ENCODE measurements at regions not wholly inside any gene's neighbourhood (a gene's known extent, or its start where the extent isn't known, plus 50 kb on each side); places are given as distances from the start of the nearest gene placed in this dataset.

- in situ Hi-C loops (cut with HindIII; ENCODE audit: low sequenced_read_pairs) = no loop called here
- no peak for TF ChIP-seq CTCF (IDR thresholded peaks at IDR 0.05; ENCODE audit: low read depth, low read length)
- DNase-seq (ENCODE audit: low read depth, low spot score) = no peak
- no peak overlapping the region for H3K4me3 ChIP-seq (ENCODE audit: low read depth, low read length)
These were observed 712.3 kb upstream of the POT1 start for GRCh38 chr7:125641884-125642283.

GRCh38 chr7:125636320-125636962 is 706.8 kb upstream of the POT1 start:
- no peak for DNase-seq (ENCODE audit: low read depth, low spot score)
- no peak for TF ChIP-seq CTCF (IDR thresholded peaks at IDR 0.05; ENCODE audit: low read depth, low read length)
- in situ Hi-C loops (cut with HindIII; ENCODE audit: low sequenced_read_pairs) = no loop called here
- no peak overlapping the region for H3K4me3 ChIP-seq (ENCODE audit: low read depth, low read length)

- in situ Hi-C loops (cut with HindIII; ENCODE audit: low sequenced_read_pairs) = no loop called here
- no peak overlapping the region for H3K4me3 ChIP-seq (ENCODE audit: low read depth, low read length)
- no peak for TF ChIP-seq CTCF (IDR thresholded peaks at IDR 0.05; ENCODE audit: low read depth, low read length)
- no peak for DNase-seq (ENCODE audit: low read depth, low spot score)
These were observed 688.9 kb upstream of the POT1 start for GRCh38 chr7:125618516-125618915.

GRCh38 chr7:125611582-125611981 is 682.0 kb upstream of the POT1 start:
- DNase-seq (ENCODE audit: low read depth, low spot score) = no peak
- no peak for TF ChIP-seq CTCF (IDR thresholded peaks at IDR 0.05; ENCODE audit: low read depth, low read length)
- H3K4me3 ChIP-seq (ENCODE audit: low read depth, low read length) = no peak overlapping the region
- in situ Hi-C loops (cut with HindIII; ENCODE audit: low sequenced_read_pairs) = no loop called here

GRCh38 chr7:125606671-125607070 is 677.0 kb upstream of the POT1 start:
- in situ Hi-C loops (cut with HindIII; ENCODE audit: low sequenced_read_pairs) = no loop called here
- no peak for DNase-seq (ENCODE audit: low read depth, low spot score)
- no peak overlapping the region for H3K4me3 ChIP-seq (ENCODE audit: low read depth, low read length)
- TF ChIP-seq CTCF (IDR thresholded peaks at IDR 0.05; ENCODE audit: low read depth, low read length) = no peak

GRCh38 chr7:125605241-125605640 is 675.6 kb upstream of the POT1 start:
- TF ChIP-seq CTCF (IDR thresholded peaks at IDR 0.05; ENCODE audit: low read depth, low read length) = no peak
- in situ Hi-C loops (cut with HindIII; ENCODE audit: low sequenced_read_pairs) = no loop called here
- H3K4me3 ChIP-seq (ENCODE audit: low read depth, low read length) = no peak overlapping the region
- DNase-seq (ENCODE audit: low read depth, low spot score) = peak; percentile 60
